LNCaP clone FGC (cell line): ENCODE measurements at regions not wholly inside any gene's neighbourhood (a gene's known extent, or its start where the extent isn't known, plus 50 kb on each side); places are given as distances from the start of the nearest gene placed in this dataset.

Experiments used
- DNase-seq: peaks from one replicate; pipeline ENCODE4 v3.0.0-alpha.2; 2011; ENCODE audit warnings: low read depth
- H3K4me3 ChIP-seq: 2 replicates; pipeline ENCODE4 v1.5.1; 2011; ENCODE audit warnings: mild to moderate bottlenecking, low read depth, low read length, control low read depth
- CTCF ChIP-seq: IDR thresholded peaks from 2 replicates; pipeline ENCODE4 v1.5.1; 2012; ENCODE audit warnings: mild to moderate bottlenecking; ENCODE audit not compliant: control insufficient read depth, insufficient read depth; ENCODE audit errors: extremely low read depth

GRCh38 chr3:18058666-18059065 is 316.2 kb upstream of the TBC1D5 start:
- TF ChIP-seq CTCF: no peak
- DNase-seq: peak; percentile 70
- H3K4me3 ChIP-seq: no peak overlapping the region

GRCh38 chr3:18057471-18058091 is 315.1 kb upstream of the TBC1D5 start:
- TF ChIP-seq CTCF: no peak
- no peak for DNase-seq
- no peak overlapping the region for H3K4me3 ChIP-seq

- no peak overlapping the region for H3K4me3 ChIP-seq
- no peak for DNase-seq
- no peak for TF ChIP-seq CTCF
These were observed 312.2 kb upstream of the TBC1D5 start for GRCh38 chr3:18054625-18055024.

GRCh38 chr3:18051306-18051705 is 308.9 kb upstream of the TBC1D5 start:
- no peak overlapping the region for H3K4me3 ChIP-seq
- no peak for TF ChIP-seq CTCF
- no peak for DNase-seq

- H3K4me3 ChIP-seq: no peak overlapping the region
- no peak for TF ChIP-seq CTCF
- no peak for DNase-seq
These were observed 306.7 kb upstream of the TBC1D5 start for GRCh38 chr3:18049096-18049495.

GRCh38 chr3:18047052-18047451 is 304.6 kb upstream of the TBC1D5 start:
- no peak for DNase-seq
- no peak for TF ChIP-seq CTCF
- H3K4me3 ChIP-seq: no peak overlapping the region
